Stimulated activated effector memory CD8-positive, alpha-beta T cell treated with anti-CD3 and anti-CD28 coated beads, Interleukin-12 subunit alpha, Interleukin-12 subunit beta, amount 100 ng/mL, for 72 hours (primary cell): ENCODE measurements at regions not wholly inside any gene's neighbourhood (a gene's known extent, or its start where the extent isn't known, plus 50 kb on each side); places are given as distances from the start of the nearest gene placed in this dataset.
"Not testable (repeated sequence)": the region's sequence is repeated elsewhere in the genome, so short reads cannot be mapped to it uniquely, and the experiment has no call there.

Source experiments
- ATAC-seq: fragments of 150-1000 bp; cut with Tn5 transposase; 2 replicates; pipeline ENCODE4 v1.10.0; 2021
- DNase-seq, 2 donors: peaks; one replicate each; pipeline ENCODE4 v3.0.0; 2021 to 2022; ENCODE audit warnings: low spot score in 2 of 2
- H3K27ac Mint-ChIP-seq: one replicate; pipeline ENCODE4 v1.8.0; 2022; ENCODE audit warnings: mild to moderate bottlenecking, mixed read lengths
- H3K36me3 Mint-ChIP-seq: one replicate; pipeline ENCODE4 v1.8.0; 2022; ENCODE audit warnings: mild to moderate bottlenecking, mixed read lengths
- H3K4me1 Mint-ChIP-seq: one replicate; pipeline ENCODE4 v1.8.0; 2022; ENCODE audit warnings: mixed read lengths
- H3K4me3 Mint-ChIP-seq: one replicate; pipeline ENCODE4 v1.8.0; 2022; ENCODE audit warnings: mild to moderate bottlenecking, mixed read lengths
- H3K9me3 Mint-ChIP-seq: one replicate; pipeline ENCODE4 v1.8.0; 2022; ENCODE audit warnings: mixed read lengths

GRCh38 chr1:5620418-5620817, 371.8 kb downstream of the NPHP4 start:
- peak in 1 of 2 donors; percentile 37 for DNase-seq
- Mint-ChIP-seq H3K4me1 (no peaks in the 10 kb centered on the region), H3K9me3 (no peaks in the 10 kb centered on the region), H3K4me3 (no peak overlapping the region), H3K27ac (no peak overlapping the region), H3K36me3 (no peaks in the 10 kb centered on the region)
- ATAC-seq, result no peak

- Mint-ChIP-seq H3K27ac (no peak overlapping the region), H3K36me3 (no peaks in the 10 kb centered on the region), H3K4me1 (no peaks in the 10 kb centered on the region), H3K4me3 (no peak overlapping the region), H3K9me3 (no peaks in the 10 kb centered on the region)
- no peak for ATAC-seq
- DNase-seq, result peak in 1 of 2 donors; percentile 20
These were observed 372.8 kb downstream of the NPHP4 start for GRCh38 chr1:5619469-5619868.

- DNase-seq (peak in 1 of 2 donors; percentile 18), ATAC-seq (no peak)
- Mint-ChIP-seq H3K36me3 (no peaks in the 10 kb centered on the region), H3K4me1 (no peaks in the 10 kb centered on the region), H3K4me3 (no peak overlapping the region), H3K27ac (no peak overlapping the region), H3K9me3 (no peaks in the 10 kb centered on the region)
These were observed 374.7 kb downstream of the NPHP4 start for GRCh38 chr1:5617546-5617945.

GRCh38 chr1:5617179-5617520, 375.1 kb downstream of the NPHP4 start:
- DNase-seq (peak in 1 of 2 donors; percentile 35), ATAC-seq (no peak)
- Mint-ChIP-seq H3K4me1 (no peaks in the 10 kb centered on the region), H3K4me3 (no peak overlapping the region), H3K9me3 (no peaks in the 10 kb centered on the region), H3K36me3 (no peaks in the 10 kb centered on the region), H3K27ac (no peak overlapping the region)

GRCh38 chr1:5616366-5617178, 375.7 kb downstream of the NPHP4 start:
- Mint-ChIP-seq H3K27ac (no peak overlapping the region), H3K9me3 (no peaks in the 10 kb centered on the region), H3K36me3 (no peaks in the 10 kb centered on the region), H3K4me3 (no peak overlapping the region), H3K4me1 (no peaks in the 10 kb centered on the region)
- DNase-seq (peak in 1 of 2 donors; percentile 23), ATAC-seq (no peak)

GRCh38 chr1:5615076-5615475, 377.1 kb downstream of the NPHP4 start:
- DNase-seq, result peak in 1 of 2 donors; percentile 23
- Mint-ChIP-seq H3K27ac (no peak overlapping the region), H3K4me3 (no peak overlapping the region), H3K4me1 (no peaks in the 10 kb centered on the region), H3K9me3 (no peaks in the 10 kb centered on the region), H3K36me3 (no peaks in the 10 kb centered on the region)
- no peak for ATAC-seq

GRCh38 chr1:5613900-5614299, 378.3 kb downstream of the NPHP4 start:
- no peak for ATAC-seq
- DNase-seq, result no peak
- H3K27ac Mint-ChIP-seq, result no peak overlapping the region
- H3K36me3 Mint-ChIP-seq, result no peaks in the 10 kb centered on the region
- no peaks in the 10 kb centered on the region for H3K4me1 Mint-ChIP-seq
- H3K4me3 Mint-ChIP-seq, result no peak overlapping the region
- H3K9me3 Mint-ChIP-seq, result no peaks in the 10 kb centered on the region

GRCh38 chr1:5611851-5612250, 380.4 kb downstream of the NPHP4 start:
- Mint-ChIP-seq H3K4me1 (no peaks in the 10 kb centered on the region), H3K27ac (no peak overlapping the region), H3K36me3 (no peaks in the 10 kb centered on the region), H3K4me3 (no peak overlapping the region), H3K9me3 (no peaks in the 10 kb centered on the region)
- ATAC-seq (peak; percentile 54), DNase-seq (peak in 1 of 2 donors; percentile 29)

- H3K36me3 Mint-ChIP-seq, result no peaks in the 10 kb centered on the region
- no peak overlapping the region for H3K27ac Mint-ChIP-seq
- DNase-seq (peak in 1 of 2 donors; percentile 8), ATAC-seq (no peak)
- no peaks in the 10 kb centered on the region for H3K9me3 Mint-ChIP-seq
- no peak overlapping the region for H3K4me3 Mint-ChIP-seq
- no peaks in the 10 kb centered on the region for H3K4me1 Mint-ChIP-seq
These were observed 380.8 kb downstream of the NPHP4 start for GRCh38 chr1:5611431-5611830.

- no peak for ATAC-seq
These were observed 381.8 kb downstream of the NPHP4 start for GRCh38 chr1:5610432-5610831.

GRCh38 chr1:5603353-5604104, 388.7 kb downstream of the NPHP4 start:
- ATAC-seq (no peak), DNase-seq (no peak)
- H3K36me3 Mint-ChIP-seq, result no peaks in the 10 kb centered on the region
- H3K27ac Mint-ChIP-seq, result no peak overlapping the region
- H3K9me3 Mint-ChIP-seq, result peaks cover 10% of the 10 kb centered on the region
- H3K4me3 Mint-ChIP-seq, result no peak overlapping the region
- H3K4me1 Mint-ChIP-seq, result no peaks in the 10 kb centered on the region

More at GRCh38 chr1:5610432-5610831, 381.8 kb downstream of the NPHP4 start:
- Mint-ChIP-seq H3K36me3 (no peaks in the 10 kb centered on the region), H3K9me3 (no peaks in the 10 kb centered on the region), H3K27ac (no peak overlapping the region), H3K4me1 (no peaks in the 10 kb centered on the region), H3K4me3 (no peak overlapping the region)
- DNase-seq, result no peak

- H3K27ac Mint-ChIP-seq, H3K36me3 Mint-ChIP-seq, ATAC-seq, H3K9me3 Mint-ChIP-seq, H3K4me3 Mint-ChIP-seq, H3K4me1 Mint-ChIP-seq: not testable (repeated sequence)
- peak in 1 of 2 donors; percentile 32 for DNase-seq
These were observed 389.5 kb downstream of the NPHP4 start for GRCh38 chr1:5602718-5603117.

- Mint-ChIP-seq H3K4me3 (no peak overlapping the region), H3K27ac (no peak overlapping the region), H3K36me3 (no peaks in the 10 kb centered on the region), H3K9me3 (peaks cover 10% of the 10 kb centered on the region), H3K4me1 (no peaks in the 10 kb centered on the region)
- ATAC-seq (no peak), DNase-seq (peak in 1 of 2 donors; percentile 4)
These were observed 390.7 kb downstream of the NPHP4 start for GRCh38 chr1:5601516-5601915.

GRCh38 chr1:5599541-5599940, 392.7 kb downstream of the NPHP4 start:
- peaks cover 10% of the 10 kb centered on the region for H3K9me3 Mint-ChIP-seq
- H3K4me1 Mint-ChIP-seq, result no peaks in the 10 kb centered on the region
- DNase-seq (peak in 1 of 2 donors; percentile 22), ATAC-seq (no peak)
- H3K27ac Mint-ChIP-seq, result no peak overlapping the region
- no peaks in the 10 kb centered on the region for H3K36me3 Mint-ChIP-seq
- H3K4me3 Mint-ChIP-seq, result no peak overlapping the region

- DNase-seq, result peak in 1 of 2 donors; percentile 32
- H3K36me3 Mint-ChIP-seq, result no peaks in the 10 kb centered on the region
- H3K27ac Mint-ChIP-seq, result no peak overlapping the region
- peaks cover 4% of the 10 kb centered on the region for H3K9me3 Mint-ChIP-seq
- ATAC-seq, result no peak
- H3K4me1 Mint-ChIP-seq, result no peaks in the 10 kb centered on the region
- H3K4me3 Mint-ChIP-seq, result no peak overlapping the region
These were observed 393.3 kb downstream of the NPHP4 start for GRCh38 chr1:5598824-5599395.
